Prostate gland (tissue), 2 donors: ENCODE measurements at regions not wholly inside any gene's neighbourhood (a gene's known extent, or its start where the extent isn't known, plus 50 kb on each side); places are given as distances from the start of the nearest gene placed in this dataset.

Experiments
- DNase-seq: peaks from one replicate; pipeline ENCODE4 v3.0.0-alpha.2; 2019; ENCODE audit warnings: low spot score
- H3K27ac ChIP-seq, 2 donors: fragments of 200-600 bp; sonication (generic); 2 replicates each; pipeline ENCODE4 v1.5.1; 2017 to 2019
- H3K27me3 ChIP-seq: fragments of 200-600 bp; sonication (generic); replicated peaks from 2 replicates; pipeline ENCODE4 v1.5.1; 2019; ENCODE audit not compliant: insufficient read depth
- H3K36me3 ChIP-seq, 2 donors: fragments of 200-600 bp; sonication (generic); 1 replicate in 1 of 2; 2 replicates in 1 of 2; pipeline versions ENCODE4 v1.5.1 to v1.8.1; 2017 to 2019
- H3K4me1 ChIP-seq: fragments of 200-600 bp; sonication (generic); replicated peaks from 2 replicates; pipeline ENCODE4 v1.5.1; 2019
- H3K4me3 ChIP-seq, 2 donors: fragments of 200-600 bp; sonication (generic); 2 replicates each; pipeline ENCODE4 v1.5.1; 2017 to 2019
- H3K9me3 ChIP-seq: fragments of 200-600 bp; sonication (generic); 2 replicates; pipeline ENCODE4 v1.5.1; 2017
- CTCF ChIP-seq, 4 experiments: fragments of 200-600 bp in 2 of 4; fragments of 450-650 bp in 2 of 4; sonication (generic) in 2 of 4; IDR thresholded peaks; 1 replicate in 3 of 4; 2 replicates in 1 of 4; pipeline ENCODE4 v1.5.1; 2016 to 2019; ENCODE audit warnings: antibody characterized with exemption in 4 of 4, mild to moderate bottlenecking in 2 of 4, moderate library complexity in 2 of 4
- POLR2A ChIP-seq: fragments of 450-650 bp; IDR thresholded peaks from one replicate; pipeline ENCODE4 v1.6.1; 2016; ENCODE audit warnings: antibody characterized with exemption, mild to moderate bottlenecking
- POLR2AphosphoS5 ChIP-seq: sonication (generic); formaldehyde crosslinking; IDR thresholded peaks from one replicate; pipeline ENCODE4 v1.6.1; 2017; ENCODE audit warnings: antibody characterized with exemption
- WGBS: methylation state at CpG from one replicate; pipeline ENCODE4 v1.1.5; 2018; 5-methylcytosine and 5-hydroxymethylcytosine counted together
- intact Hi-C: fragments of 100-400 bp; cut with DNase I; formaldehyde crosslinking; loops from one replicate; pipeline ENCODE4 v1.14.2; 2022

- TF ChIP-seq POLR2AphosphoS5 (no peak), CTCF (IDR thresholded peaks at IDR 0.05) (no peak), POLR2A (no peak)
- H3K36me3 ChIP-seq = no peaks in the 10 kb centered on the region
- H3K27ac ChIP-seq = no peak overlapping the region
- H3K4me3 ChIP-seq = no peak overlapping the region
- no peak for DNase-seq
- H3K9me3 ChIP-seq = no peaks in the 10 kb centered on the region
- no peaks in the 10 kb centered on the region for H3K27me3 ChIP-seq
- intact Hi-C loops = no loop called here
- WGBS = 31% methylated on average over 4 of the region's 4 CpGs
- no peaks in the 10 kb centered on the region for H3K4me1 ChIP-seq
Measured at GRCh38 chr21:35507181-35507759, 458.2 kb upstream of the RUNX1 start.

GRCh38 chr21:35506771-35507170 is 457.7 kb upstream of the RUNX1 start:
- DNase-seq = no peak

GRCh38 chr21:35506352-35506751 is 457.2 kb upstream of the RUNX1 start:
- TF ChIP-seq POLR2AphosphoS5 (no peak), POLR2A (no peak), CTCF (IDR thresholded peaks at IDR 0.05) (no peak)
- no peaks in the 10 kb centered on the region for H3K36me3 ChIP-seq
- intact Hi-C loops = no loop called here
- H3K9me3 ChIP-seq = no peaks in the 10 kb centered on the region
- 19% methylated on average over 3 of the region's 3 CpGs for WGBS
- no peaks in the 10 kb centered on the region for H3K4me1 ChIP-seq
- H3K27ac ChIP-seq = no peak overlapping the region
- H3K27me3 ChIP-seq = no peaks in the 10 kb centered on the region
- no peak for DNase-seq
- H3K4me3 ChIP-seq = no peak overlapping the region

More at GRCh38 chr21:35506771-35507170, 457.7 kb upstream of the RUNX1 start:
- no peak overlapping the region for H3K27ac ChIP-seq
- 27% methylated on average over 2 of the region's 2 CpGs for WGBS
- no peaks in the 10 kb centered on the region for H3K36me3 ChIP-seq
- H3K9me3 ChIP-seq = no peaks in the 10 kb centered on the region
- H3K27me3 ChIP-seq = no peaks in the 10 kb centered on the region
- H3K4me1 ChIP-seq = no peaks in the 10 kb centered on the region
- H3K4me3 ChIP-seq = no peak overlapping the region
- intact Hi-C loops = no loop called here
- no peak for TF ChIP-seq POLR2A
- no peak for TF ChIP-seq POLR2AphosphoS5
- TF ChIP-seq CTCF (IDR thresholded peaks at IDR 0.05) = no peak

GRCh38 chr21:35504951-35505466 is 455.9 kb upstream of the RUNX1 start:
- Histone ChIP-seq H3K36me3 (no peaks in the 10 kb centered on the region), H3K27ac (no peak overlapping the region), H3K27me3 (no peaks in the 10 kb centered on the region), H3K4me3 (no peak overlapping the region), H3K9me3 (no peaks in the 10 kb centered on the region), H3K4me1 (no peaks in the 10 kb centered on the region)
- intact Hi-C loops = no loop called here
- TF ChIP-seq POLR2A (no peak), CTCF (IDR thresholded peaks at IDR 0.05) (no peak), POLR2AphosphoS5 (no peak)
- 82% methylated on average over 5 of the region's 5 CpGs for WGBS
- no peak for DNase-seq

GRCh38 chr21:35504277-35504676 is 455.2 kb upstream of the RUNX1 start:
- H3K27me3 ChIP-seq = no peaks in the 10 kb centered on the region
- no peak for DNase-seq
- H3K27ac ChIP-seq = no peak overlapping the region
- intact Hi-C loops = no loop called here
- H3K4me3 ChIP-seq = no peak overlapping the region
- no peaks in the 10 kb centered on the region for H3K4me1 ChIP-seq
- no peaks in the 10 kb centered on the region for H3K36me3 ChIP-seq
- TF ChIP-seq POLR2A (no peak), CTCF (IDR thresholded peaks at IDR 0.05) (no peak), POLR2AphosphoS5 (no peak)
- 51% methylated on average over 6 of the region's 6 CpGs for WGBS
- no peaks in the 10 kb centered on the region for H3K9me3 ChIP-seq
